NCI-H526 (cell line): ENCODE measurements at regions not wholly inside any gene's neighbourhood (a gene's known extent, or its start where the extent isn't known, plus 50 kb on each side); places are given as distances from the start of the nearest gene placed in this dataset.

ENCODE experiments used
- DNase-seq, 2 experiments: peaks; one replicate each; lab custom pipeline; 2025; lab: John Stamatoyannopoulos, UW

DNA sequence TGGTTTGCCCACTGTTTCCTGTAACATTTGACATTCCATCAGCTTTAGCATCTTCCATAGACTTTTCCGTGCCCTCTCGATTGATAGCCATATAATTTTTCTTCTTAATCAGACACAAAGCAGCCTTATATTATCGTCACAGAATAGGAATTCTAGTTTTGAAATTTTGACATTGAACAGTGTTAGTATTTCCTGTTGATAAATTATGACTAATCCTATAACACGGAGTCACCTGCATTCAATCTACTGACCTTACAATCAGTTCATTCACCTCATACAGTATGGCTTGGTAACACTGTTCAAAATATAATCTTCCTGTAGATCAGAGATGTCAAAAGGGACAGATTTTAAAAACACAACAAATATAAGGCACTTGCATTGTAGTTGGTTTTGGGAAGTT is 423.7 kb downstream of the C3orf38 start:
- DNase-seq, result no peak

DNA sequence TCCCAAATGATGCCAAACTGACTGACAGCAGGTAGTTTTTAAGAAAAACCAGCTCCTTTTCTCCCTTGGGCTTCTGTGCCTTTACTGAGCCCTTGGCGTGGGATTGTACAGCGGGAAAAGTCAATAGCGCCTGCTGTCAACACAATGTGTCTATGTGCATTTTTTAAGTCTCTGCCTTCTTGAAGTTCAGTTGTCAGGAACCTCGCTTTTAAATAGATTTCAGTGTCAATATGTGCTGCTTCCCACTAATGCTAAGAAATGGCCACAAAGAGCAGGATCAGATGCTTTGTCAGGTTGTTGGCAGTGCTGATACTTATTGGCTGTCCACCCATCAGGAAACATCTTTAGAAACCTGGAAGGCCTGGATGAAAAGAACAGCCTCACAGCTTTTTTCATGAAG is 424.4 kb downstream of the C3orf38 start:
- no peak for DNase-seq

DNA sequence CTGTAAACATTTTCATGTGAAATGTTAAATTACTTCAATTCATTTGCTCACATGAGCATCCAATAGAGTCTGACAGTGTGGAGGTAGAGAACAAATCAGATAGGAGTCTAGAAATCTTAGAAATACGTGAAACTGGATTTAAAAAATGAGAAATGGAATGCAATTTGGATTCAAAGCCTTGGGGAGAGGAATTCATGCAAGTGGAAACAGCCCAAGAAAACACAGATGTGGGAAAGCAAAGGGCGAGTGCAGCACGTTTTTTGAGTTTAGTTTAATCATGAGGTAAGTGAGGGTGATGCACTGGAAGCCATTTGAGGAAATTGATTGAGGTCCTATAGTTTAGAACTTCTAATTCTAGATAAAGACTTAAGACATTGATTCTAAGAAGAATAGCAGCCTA is 434.7 kb downstream of the C3orf38 start:
- DNase-seq, result no peak

DNA sequence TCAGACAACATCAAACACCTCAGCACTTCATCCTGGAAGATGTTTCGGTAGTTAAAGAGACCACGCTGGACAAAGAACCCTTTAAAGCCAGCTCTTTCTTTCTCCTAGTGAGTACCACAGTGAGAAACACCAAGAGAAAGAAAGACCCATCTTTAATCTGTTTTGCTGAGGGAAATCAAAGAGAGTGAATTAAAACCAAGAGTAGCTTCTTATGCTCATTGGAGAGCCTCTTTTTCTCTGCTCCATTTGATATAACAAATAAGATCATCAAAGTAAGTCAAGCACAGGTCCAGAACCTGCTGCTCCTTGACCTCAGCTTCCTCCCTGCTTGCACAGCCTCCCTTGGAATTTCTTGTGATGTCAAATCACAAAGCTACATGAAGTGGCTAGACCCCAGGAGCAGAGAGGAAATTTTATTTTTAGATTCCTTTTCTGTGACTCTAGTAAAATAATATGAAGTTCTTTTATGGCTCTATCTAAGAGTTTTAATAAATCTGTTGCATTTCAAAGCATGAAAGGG is 436.4 kb downstream of the C3orf38 start:
- DNase-seq, result no peak

DNA sequence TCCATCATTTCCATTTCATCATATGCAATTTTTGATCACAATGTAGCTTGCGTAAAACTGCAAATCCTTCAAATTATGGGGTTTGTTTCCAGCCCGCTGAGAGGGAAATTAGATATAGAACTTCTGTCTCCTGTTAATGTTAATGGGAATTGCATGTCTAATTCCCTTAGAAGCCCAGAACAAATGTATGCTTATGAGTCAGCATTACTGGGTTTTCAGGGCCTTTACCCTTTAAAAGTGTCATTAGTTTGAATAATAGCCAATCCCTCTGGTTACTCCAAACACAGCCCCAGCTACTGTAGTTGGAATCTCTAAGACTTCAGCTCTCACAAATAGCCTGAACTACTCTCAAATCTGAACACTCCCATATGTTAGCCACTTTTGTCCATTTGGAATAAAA is 439.4 kb downstream of the C3orf38 start:
- DNase-seq, result no peak

DNA sequence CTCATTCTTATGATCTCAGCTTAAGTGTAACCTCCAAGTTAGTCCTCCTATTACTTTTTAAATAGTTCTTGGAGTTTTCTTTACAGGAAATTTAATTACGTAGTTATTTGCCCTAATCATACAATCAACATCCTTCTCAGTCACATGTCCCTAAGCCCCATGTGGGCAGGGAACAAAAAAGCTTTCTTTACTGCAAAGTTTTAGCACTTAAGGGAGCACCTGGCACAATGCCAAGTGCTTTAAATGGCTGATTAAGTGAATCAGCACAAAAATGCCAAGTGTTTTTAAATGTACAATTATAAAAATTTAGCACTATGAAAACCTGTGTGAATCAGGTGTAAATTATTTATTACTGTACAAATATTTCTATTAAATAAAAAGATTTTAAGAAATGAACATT is 445.3 kb downstream of the C3orf38 start:
- DNase-seq, result no peak

DNA sequence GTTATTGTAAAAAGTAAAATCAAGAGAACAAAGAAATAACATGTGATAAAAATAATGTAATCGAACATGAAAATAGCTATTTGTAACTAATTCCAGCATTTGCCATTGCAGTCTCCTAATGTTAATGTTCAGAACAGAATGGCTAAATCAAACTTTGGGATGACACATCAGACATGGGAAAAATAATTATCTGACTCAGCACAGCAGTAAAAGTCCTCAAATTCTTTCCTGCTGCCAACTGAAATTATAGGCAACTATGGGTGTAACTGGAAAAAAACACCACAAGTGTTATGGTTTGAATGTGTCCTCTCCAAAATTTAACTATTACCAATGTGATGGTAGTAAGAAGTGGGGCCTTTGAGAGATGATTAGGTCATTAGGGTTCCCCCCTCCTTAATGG is 446.7 kb downstream of the C3orf38 start:
- no peak for DNase-seq

DNA sequence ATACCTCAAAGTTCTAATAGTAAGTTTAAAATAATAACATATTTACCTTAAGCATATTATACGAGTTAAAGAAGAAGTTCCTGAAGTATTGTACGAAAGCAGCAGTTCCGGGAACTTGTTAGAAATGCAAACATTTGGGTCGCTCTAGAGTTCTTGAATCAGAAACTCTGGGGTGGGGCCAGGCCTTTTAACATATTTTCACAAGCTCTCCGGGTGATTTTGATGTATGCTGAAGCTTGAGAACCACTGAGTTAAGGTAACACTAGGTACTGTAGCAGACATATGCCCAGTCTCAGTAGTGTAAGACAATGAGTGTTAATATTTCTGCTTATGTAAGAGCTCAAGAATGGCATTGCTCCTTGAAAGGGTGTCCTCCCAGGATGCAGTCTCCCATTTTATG is 461.1 kb downstream of the C3orf38 start:
- no peak for DNase-seq

DNA sequence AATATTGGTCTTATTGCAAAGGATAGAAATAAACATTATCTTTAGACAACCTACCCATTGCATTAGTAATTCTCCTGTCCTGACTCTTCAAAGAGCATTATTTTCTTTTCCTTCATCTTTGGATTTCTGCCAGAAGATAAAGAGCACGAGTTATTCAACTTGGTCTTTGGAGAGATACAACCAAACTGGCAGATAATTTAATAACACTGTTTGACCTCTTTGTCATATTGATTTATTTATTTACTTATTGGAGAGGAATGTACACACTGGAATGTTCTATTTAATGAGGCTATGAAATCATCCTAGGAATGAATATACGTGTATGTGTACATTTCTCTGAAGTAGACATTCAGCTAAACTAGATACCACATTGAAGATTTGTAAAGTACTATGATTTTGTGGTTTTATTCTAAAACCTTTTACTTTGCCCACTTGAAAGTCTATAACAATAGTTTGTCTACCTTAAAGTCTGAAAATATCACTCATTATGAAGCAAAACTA is 462.1 kb downstream of the C3orf38 start:
- DNase-seq, result no peak

DNA sequence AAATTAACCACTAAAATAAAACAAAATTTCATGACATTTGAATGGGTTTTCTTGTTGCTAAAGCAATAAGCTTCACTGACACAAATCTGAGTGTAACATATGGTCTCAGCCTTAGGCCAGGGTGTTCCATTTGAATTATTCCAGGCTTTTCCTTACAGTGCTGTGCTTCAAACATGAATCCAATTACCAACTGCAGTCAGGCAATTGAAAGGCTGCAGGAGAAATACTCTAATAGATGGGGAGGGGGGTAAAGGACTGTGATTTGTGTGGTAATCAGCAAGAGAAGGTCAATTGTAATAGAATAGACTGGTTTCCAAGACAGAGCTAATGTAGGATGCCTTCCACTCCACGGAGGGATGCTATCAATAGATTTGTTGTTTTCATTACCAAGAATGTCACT is 466.7 kb downstream of the C3orf38 start:
- no peak for DNase-seq

DNA sequence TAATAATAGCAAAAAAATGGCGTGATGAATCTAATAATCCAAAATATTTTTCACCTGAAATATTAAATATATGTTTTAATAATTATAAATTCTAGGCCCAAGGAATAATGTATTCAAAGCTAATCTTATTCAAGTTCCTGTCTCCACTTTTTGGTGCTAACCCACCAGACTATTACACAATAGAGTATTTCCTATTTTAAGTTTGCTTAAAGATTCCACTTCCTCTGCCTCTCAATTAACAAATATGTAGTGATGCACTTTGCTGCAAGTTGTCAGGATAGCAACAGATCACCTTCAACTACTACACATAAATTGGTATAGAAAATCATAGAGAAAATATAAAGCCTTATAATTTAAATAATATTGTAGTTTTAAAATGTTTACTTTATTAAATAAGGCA is 467.5 kb downstream of the C3orf38 start:
- no peak for DNase-seq

DNA sequence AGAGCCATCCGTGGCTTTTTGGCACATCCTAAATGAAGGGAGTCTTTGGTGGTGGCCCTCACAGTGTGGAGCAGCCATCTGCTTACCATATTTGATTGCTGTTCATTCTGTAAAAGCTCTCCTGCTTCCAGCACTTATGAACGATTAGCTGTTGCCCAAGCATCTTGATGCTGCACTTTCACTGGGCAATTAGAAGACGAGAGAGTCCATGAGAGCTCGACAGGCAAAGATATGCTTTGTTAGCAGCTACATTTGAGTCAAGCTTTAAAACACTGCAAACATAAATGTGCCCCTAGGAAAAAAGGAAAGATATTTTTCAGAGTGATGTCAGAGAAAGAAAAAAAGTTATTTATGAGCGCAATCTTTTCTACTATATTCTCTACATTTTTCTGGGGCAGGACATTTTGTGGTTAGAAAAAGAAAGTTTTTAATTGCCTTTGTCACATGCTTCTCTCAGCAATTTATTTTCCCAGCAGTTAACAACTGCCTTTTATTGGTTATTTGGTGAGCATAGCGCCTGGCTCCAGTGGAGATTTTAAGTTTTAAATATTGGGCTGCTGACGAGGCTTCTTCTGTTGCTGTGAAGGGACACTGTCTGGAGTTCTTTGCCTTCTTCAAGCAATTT is 468.4 kb downstream of the C3orf38 start:
- DNase-seq, result no peak

DNA sequence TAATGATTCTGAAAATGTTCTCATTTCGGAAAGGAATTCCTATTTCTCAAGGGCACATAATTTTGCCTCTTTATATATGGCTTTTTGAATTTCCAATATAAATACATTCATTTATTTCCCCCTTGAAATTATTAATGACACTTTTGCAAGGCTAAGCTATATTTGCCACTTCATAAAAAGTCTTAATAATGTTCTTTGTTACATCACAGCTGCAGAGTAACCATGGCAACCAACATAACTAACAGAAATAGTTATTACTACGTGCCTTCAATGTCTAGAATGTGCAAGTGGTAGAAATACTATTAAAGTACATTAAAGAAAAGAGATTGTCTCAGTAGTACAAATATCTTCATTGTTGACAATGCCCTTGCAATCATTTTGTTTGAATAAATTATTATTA is 471.8 kb downstream of the C3orf38 start:
- DNase-seq, result no peak

DNA sequence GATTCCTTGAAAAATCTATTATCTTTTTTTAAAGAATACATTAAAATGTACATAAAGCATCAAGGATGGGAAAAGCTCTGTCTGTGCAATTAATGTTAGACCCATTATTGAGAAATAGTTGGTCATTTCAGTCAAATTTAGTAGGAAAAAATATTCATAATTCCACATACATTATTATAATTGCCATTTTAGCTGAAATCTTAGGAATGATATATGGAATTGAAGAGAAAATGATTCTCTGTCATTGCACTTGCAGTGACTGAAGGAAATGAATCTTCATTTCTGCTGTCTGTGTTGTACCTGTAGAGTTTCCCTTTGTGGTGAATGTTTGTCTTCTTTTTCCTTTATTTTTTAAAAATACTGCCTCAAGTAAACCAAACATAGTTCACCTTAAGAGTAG is 473.9 kb downstream of the C3orf38 start:
- DNase-seq, result no peak

DNA sequence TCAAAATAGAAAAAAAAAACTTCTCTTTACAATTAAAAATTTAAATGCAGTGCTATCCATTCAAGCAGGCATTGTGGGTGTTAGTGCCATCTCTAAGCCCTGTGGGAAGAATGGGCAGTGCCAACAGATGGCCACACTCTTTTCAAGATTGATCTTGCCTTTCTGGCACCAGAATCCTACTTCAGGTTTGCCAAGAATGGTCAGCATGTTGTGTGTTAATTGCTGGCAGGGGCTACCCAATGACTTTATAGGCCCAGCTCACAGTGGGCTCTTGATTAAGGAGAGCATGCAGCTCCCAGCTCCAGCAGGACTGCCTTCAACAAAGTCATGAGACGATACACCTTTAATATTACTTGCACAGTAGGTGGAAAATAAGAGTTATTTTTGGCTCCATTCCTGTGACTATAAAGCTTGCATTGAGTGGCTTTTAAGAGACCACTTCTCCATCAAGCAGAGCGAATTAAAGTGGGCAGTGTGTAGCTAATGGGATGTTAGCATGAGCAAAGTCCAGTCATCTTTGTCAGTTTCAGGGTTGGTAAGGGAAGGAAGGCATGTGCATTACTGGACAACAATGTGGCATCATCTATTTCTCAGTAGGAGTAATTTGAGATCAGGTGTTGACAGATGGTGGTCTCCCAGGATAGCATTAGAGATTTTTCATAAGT is 476.8 kb downstream of the C3orf38 start:
- no peak for DNase-seq

DNA sequence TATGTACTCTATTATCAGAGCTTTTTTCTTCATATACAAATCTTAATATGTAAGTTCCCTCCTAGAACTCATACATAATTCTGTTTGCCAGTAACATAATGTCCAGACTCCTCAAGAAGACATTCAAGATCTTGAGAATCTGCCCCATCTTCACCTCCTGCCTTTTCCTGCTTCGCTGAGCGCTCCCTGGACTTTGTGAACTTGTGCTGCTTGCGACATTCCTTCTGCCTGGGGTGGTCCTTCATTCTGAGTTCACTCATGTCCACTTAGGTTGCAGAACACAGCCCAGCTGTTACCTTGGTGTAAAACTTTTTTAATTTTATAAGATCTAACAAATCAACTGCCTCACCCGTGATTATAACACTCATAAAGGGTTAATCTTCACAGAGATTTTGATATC is 478.5 kb upstream of the EPHA3 start:
- DNase-seq, result no peak

DNA sequence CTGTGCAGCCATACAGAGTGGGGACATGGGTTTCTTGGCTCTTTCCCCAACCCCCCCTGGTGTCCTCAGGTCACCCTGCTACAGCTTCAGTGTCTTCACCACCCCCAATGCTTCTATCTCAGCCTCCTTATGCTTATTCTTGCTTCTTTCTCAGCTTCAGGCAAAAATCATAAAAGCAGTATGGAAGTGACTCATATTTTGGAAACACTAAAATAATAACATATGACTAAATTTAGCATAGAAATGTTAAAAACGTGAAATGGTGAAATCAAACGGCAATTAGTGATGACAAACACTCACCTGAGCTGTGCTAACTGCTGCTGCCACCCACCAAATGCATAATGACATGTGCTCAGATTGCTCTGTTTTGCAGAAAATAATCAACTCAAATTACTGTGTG is 475.2 kb upstream of the EPHA3 start:
- DNase-seq, result no peak

DNA sequence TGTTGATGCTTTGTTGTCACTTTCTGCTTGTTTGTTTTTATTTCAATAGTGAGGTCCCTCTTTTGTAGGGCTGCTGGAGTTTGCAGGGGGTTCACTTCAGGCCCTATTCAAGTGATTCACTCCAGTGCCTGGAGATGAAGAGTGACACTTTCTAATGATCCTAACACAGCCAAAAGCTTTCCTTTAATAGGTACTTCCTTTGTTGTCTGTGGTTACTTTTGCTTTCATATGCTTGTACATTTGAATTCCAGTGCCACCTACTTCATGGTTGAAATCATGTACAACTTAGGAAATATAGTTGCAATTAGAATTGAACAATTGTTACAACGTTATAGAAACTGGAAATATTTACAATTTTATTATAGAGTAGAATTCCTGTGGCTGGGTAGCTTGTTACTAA is 466.8 kb upstream of the EPHA3 start:
- no peak for DNase-seq

DNA sequence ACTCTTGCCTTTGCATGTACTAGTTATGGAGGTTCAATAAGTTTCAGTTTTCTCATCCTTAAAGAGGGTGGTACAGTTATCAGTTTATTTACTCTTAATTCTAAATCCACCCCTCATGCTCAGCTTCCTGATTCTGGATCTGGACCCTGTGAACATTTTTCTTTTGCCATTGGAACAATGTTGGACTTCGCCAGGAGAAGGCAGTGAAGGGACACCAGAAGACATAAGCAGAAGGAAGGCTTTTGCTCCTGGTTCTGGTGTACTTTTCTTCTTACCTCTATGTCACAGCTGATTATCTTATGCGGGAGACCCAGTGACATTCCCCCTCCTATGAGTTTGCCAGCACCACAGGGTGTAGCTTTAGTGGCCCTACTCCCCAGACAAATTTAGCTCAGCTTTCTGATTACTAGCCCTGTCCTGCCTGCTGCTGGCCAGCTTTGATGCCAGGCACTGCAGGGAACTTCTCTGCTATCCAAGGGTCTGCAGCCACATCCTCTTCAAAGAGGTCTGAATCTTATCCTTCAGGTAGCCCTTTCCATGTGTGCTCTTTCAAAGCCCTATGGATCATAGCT is 466.3 kb upstream of the EPHA3 start:
- no peak for DNase-seq

DNA sequence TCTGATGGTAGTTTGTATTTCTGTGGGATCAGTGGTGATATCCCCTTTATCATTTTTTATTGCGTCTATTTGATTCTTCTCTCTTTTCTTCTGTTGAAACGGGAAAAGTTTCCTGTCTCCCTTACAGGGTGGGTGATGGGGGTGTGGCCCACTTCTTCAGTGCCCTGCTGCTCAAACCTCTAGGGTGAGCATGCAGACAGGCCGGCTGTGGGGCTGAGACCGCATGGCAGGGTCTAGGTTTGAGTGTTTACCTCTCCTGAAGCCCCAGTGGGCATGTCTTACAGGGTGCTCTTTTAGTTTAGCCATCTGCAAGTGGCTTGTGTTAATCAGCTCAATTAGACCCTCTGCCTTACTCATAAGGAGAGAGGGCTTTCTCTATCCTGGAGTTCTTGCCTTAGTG is 450.0 kb upstream of the EPHA3 start:
- DNase-seq, result no peak

DNA sequence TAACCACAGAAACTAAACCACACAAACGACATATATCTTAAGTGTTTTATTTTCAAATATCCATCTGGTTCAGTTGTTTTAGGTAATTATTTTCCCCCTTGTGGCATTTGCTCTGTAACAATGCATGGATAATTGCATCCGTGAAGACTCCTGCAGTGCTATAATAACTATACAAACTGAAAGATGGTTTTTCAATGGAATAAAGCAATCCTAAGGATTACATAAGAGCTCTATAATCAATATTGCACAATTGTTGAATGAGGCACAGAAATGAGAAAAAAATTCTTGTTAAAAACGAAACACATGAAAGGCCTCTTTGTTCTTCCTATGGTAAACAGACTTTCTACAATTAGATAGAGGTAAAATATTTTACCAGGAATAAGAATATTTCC is 446.0 kb upstream of the EPHA3 start:
- no peak for DNase-seq

DNA sequence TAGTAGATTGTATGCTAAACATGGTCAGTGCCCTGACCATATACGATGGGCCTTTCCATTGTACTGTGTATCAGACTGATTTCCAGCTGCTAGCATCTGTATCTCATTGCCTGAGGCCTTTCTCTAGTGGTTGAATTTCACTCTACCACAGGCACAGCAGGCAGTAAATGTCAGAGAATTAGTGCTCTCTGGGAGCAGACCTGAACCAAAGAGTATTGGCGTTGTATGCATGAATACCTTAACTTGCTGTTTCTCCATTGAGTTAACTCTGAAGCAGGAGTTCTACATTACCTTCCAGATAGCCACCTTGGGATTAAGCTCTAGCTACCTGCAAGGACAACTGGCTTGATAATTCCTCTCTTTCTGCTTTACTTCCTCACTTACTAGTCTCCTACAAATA is 439.2 kb upstream of the EPHA3 start:
- no peak for DNase-seq

DNA sequence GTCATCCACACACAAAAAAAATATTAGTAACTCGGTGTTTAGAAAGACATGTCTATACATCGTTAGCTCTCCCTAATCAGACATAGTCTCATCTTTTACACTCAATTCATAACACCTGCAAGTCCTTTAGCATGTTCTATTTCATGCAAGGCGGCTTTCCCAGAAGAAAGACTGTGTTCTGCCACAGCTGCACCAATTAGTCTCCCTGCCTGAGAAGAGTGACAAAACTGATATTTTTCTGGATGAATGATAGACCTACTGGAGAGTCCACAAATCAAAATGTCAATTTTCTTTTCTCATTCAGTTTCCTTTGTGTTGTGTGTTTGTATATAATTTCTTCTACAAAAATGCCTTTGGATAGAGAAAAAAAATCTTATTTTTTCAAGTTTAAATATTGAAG is 435.8 kb upstream of the EPHA3 start:
- DNase-seq, result no peak

DNA sequence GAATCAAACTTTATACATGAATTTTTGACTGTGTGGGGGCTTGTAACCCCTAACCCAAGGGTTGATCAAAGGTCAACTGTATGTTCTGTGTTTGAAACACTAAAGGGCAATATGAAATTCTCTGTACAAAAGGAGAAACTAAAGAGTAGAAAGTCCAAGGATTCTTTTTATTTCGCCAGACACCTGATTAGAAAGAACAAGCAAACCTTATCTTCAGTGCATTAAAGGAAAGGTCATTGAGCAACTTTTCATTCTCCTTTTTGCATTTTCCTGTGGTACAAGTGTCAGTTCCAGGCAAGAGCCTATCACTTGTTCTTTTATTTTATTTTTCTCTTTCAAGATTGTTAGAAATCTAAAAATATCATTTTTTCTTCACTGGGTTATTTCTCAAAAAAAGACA is 430.1 kb upstream of the EPHA3 start:
- DNase-seq, result no peak
